ENCODE measurements at regions not wholly inside any gene's neighbourhood (a gene's known extent, or its start where the extent isn't known, plus 50 kb on each side); places are given as distances from the start of the nearest gene placed in this dataset.
"Not testable (repeated sequence)": the region's sequence is repeated elsewhere in the genome, so short reads cannot be mapped to it uniquely, and the experiment has no call there.

- TF ChIP-seq CTCF (optimal IDR thresholded peaks at IDR 0.05 in 1 of 3, IDR thresholded peaks at IDR 0.05 in 1 of 3, conservative IDR thresholded peaks at IDR 0.05 in 1 of 3; ENCODE audit: extremely low read depth in 1 of 3, insufficient read depth in 2 of 3, low read length in 3 of 3); EZH2 (IDR thresholded peaks at IDR 0.05; ENCODE audit: low read length): not testable (repeated sequence)
Measured at GRCh38 chr2:131633405-131633804, 105.7 kb downstream of the CCDC74A start.
